SK-N-SH (cell line): ENCODE measurements at regions not wholly inside any gene's neighbourhood (a gene's known extent, or its start where the extent isn't known, plus 50 kb on each side); places are given as distances from the start of the nearest gene placed in this dataset.

Experiments used
- CTCF ChIA-PET: fragments of 300-600, 350-600 bp; formaldehyde crosslinking; extraction: SDS; loops from one replicate; lab custom pipeline; 2021; lab: Yijun Ruan, JAX
- POLR2A ChIA-PET: fragments of 350-600 bp; sonication (Branson Sonifier 250); formaldehyde crosslinking; extraction: SDS; loops from one replicate; lab custom pipeline; 2020; ENCODE audit warnings: antibody characterized with exemption, inconsistent platforms; lab: Yijun Ruan, JAX
- DNase-seq: peaks from one replicate; pipeline ENCODE4 v3.0.0; 2012
- H2AFZ ChIP-seq: fragments of 200-600 bp; sonication (generic); 2 replicates; pipeline ENCODE4 v1.8.1; 2016; ENCODE audit warnings: antibody characterized with exemption, mild to moderate bottlenecking, low read depth
- H3F3A ChIP-seq: fragments of 200-600 bp; sonication (generic); replicated peaks from 2 replicates; pipeline ENCODE3; 2016; ENCODE audit warnings: antibody characterized with exemption, mild to moderate bottlenecking; ENCODE audit not compliant: insufficient read depth
- H3K27ac ChIP-seq, 2 experiments: fragments of 200-500 bp in 1 of 2; fragments of 200-600 bp in 1 of 2; sonication (Bioruptor generic) in 1 of 2; sonication (generic), shearing (Covaris generic) in 1 of 2; 2 replicates each; pipeline versions ENCODE4 v1.5.1 to v1.6.1; 2014 to 2016; ENCODE audit warnings: low read depth in 2 of 2, inconsistent platforms in 1 of 2, low read length in 1 of 2, mild to moderate bottlenecking in 1 of 2, mixed read lengths in 1 of 2
- H3K27me3 ChIP-seq: fragments of 200-600 bp; sonication (generic), shearing (Covaris generic); 2 replicates; pipeline ENCODE4 v1.6.1; 2016; ENCODE audit warnings: mixed run types; ENCODE audit not compliant: insufficient read depth
- H3K36me3 ChIP-seq, 2 experiments: fragments of 200-500 bp in 1 of 2; fragments of 200-600 bp in 1 of 2; sonication (Bioruptor generic) in 1 of 2; sonication (generic) in 1 of 2; replicated peaks in 1 of 2; 2 replicates each; pipeline versions ENCODE3 to v1.5.1; 2014 to 2016; ENCODE audit warnings: low read length in 1 of 2, mild to moderate bottlenecking in 1 of 2; ENCODE audit not compliant: insufficient read depth in 2 of 2, control insufficient read depth in 1 of 2
- H3K4me1 ChIP-seq, 2 experiments: fragments of 200-500 bp in 1 of 2; fragments of 200-600 bp in 1 of 2; sonication (Bioruptor generic) in 1 of 2; sonication (generic), shearing (Covaris generic) in 1 of 2; 2 replicates each; pipeline versions ENCODE4 v1.5.1 to v1.6.1; 2014 to 2016; ENCODE audit warnings: low read depth in 1 of 2, low read length in 1 of 2, mixed run types in 1 of 2; ENCODE audit not compliant: insufficient read depth in 2 of 2, control insufficient read depth in 1 of 2
- H3K4me2 ChIP-seq: fragments of 200-600 bp; sonication (generic), shearing (Covaris generic); 2 replicates; pipeline ENCODE4 v1.6.1; 2017; ENCODE audit warnings: mixed run types
- H3K4me3 ChIP-seq, 2 experiments: fragments of 200-500 bp in 1 of 2; fragments of 200-600 bp in 1 of 2; sonication (Bioruptor generic) in 1 of 2; sonication (generic), shearing (Covaris generic) in 1 of 2; 2 replicates each; pipeline versions ENCODE4 v1.5.1 to v1.8.1; 2014 to 2016; ENCODE audit warnings: low read depth in 2 of 2, inconsistent platforms in 1 of 2, low read length in 1 of 2, mild to moderate bottlenecking in 1 of 2, mixed read lengths in 1 of 2, moderate library complexity in 1 of 2
- H3K79me2 ChIP-seq: fragments of 200-600 bp; sonication (generic); 2 replicates; pipeline ENCODE4 v1.8.1; 2017; ENCODE audit warnings: mild to moderate bottlenecking; ENCODE audit not compliant: insufficient read depth
- H3K9ac ChIP-seq: fragments of 200-600 bp; sonication (generic); 2 replicates; pipeline ENCODE4 v1.6.1; 2017; ENCODE audit warnings: mixed run types
- H3K9me2 ChIP-seq: fragments of 200-600 bp; sonication (generic); 2 replicates; pipeline ENCODE4 v1.6.1; 2017; ENCODE audit warnings: mixed run types
- H3K9me3 ChIP-seq: fragments of 200-600 bp; sonication (generic); 2 replicates; pipeline ENCODE4 v1.6.1; 2017; ENCODE audit warnings: mixed run types, mild to moderate bottlenecking, moderate library complexity
- H4K20me1 ChIP-seq: fragments of 200-600 bp; sonication (generic); 2 replicates; pipeline ENCODE4 v1.6.1; 2017; ENCODE audit warnings: mild to moderate bottlenecking, mixed run types; ENCODE audit not compliant: insufficient read depth
- CTCF ChIP-seq: fragments of 200-600 bp; sonication (generic); IDR thresholded peaks from 2 replicates; pipeline ENCODE4 v1.6.1; 2017; ENCODE audit warnings: antibody characterized with exemption, mild to moderate bottlenecking, moderate library complexity
- GABPA ChIP-seq: IDR thresholded peaks from 2 replicates; pipeline ENCODE4 v1.4.0; 2012; ENCODE audit warnings: low read depth, mild to moderate bottlenecking
- MEF2A ChIP-seq: IDR thresholded peaks from 2 replicates; pipeline ENCODE4 v1.4.0; 2012; ENCODE audit warnings: low read depth, borderline replicate concordance
- NFIC ChIP-seq: IDR thresholded peaks from 2 replicates; pipeline ENCODE4 v1.4.0; 2012; ENCODE audit warnings: borderline replicate concordance
- PBX3 ChIP-seq: IDR thresholded peaks from 2 replicates; pipeline ENCODE4; 2012
- POLR2AphosphoS5 ChIP-seq: IDR thresholded peaks from 2 replicates; pipeline ENCODE4 v1.6.1; 2012; ENCODE audit warnings: low read depth, low read length
- RXRA ChIP-seq: IDR thresholded peaks from 2 replicates; pipeline ENCODE4 v1.4.0; 2012; ENCODE audit warnings: low read depth, mild to moderate bottlenecking, borderline replicate concordance
- SIN3A ChIP-seq: IDR thresholded peaks from 2 replicates; pipeline ENCODE4 v1.6.1; 2012; ENCODE audit warnings: low read depth, mild to moderate bottlenecking, low read length, moderate library complexity, borderline replicate concordance
- USF2 ChIP-seq: fragments of 150-350 bp; IDR thresholded peaks from 2 replicates; pipeline ENCODE4 v1.6.1; 2017; ENCODE audit warnings: antibody characterized with exemption, low read length, low read depth, borderline replicate concordance
- YY1 ChIP-seq: IDR thresholded peaks from 2 replicates; pipeline ENCODE4 v1.4.0; 2012; ENCODE audit warnings: low read depth, mild to moderate bottlenecking
- ZBTB33 ChIP-seq: IDR thresholded peaks from 2 replicates; pipeline ENCODE4 v1.4.0; 2012; ENCODE audit warnings: low read depth, borderline replicate concordance
- WGBS: methylation state at CpG from one replicate; pipeline ENCODE4 v1.1.6; 2017; ENCODE audit warnings: low lambda C conversion rate; 5-methylcytosine and 5-hydroxymethylcytosine counted together
- TF ChIP-seq, protein P1 (sequence below): IDR thresholded peaks from 2 replicates; pipeline ENCODE4 v1.4.0; 2012; ENCODE audit warnings: low read depth, borderline replicate concordance

- no peaks in the 10 kb centered on the region for H3K4me1 ChIP-seq
- no peaks in the 10 kb centered on the region for H3K9me2 ChIP-seq
- no peaks in the 10 kb centered on the region for H4K20me1 ChIP-seq
- no peak overlapping the region for H3K27ac ChIP-seq
- H3K27me3 ChIP-seq = peaks cover 12% of the 10 kb centered on the region
- no peaks in the 10 kb centered on the region for H3K79me2 ChIP-seq
- no peaks in the 10 kb centered on the region for H3K9me3 ChIP-seq
- no peak overlapping the region for H3K4me2 ChIP-seq
- H3K9ac ChIP-seq = no peak overlapping the region
- no peaks in the 10 kb centered on the region for H3K36me3 ChIP-seq
- CTCF ChIA-PET = interaction anchor here (1.1 kb wide), 1 partner anchor 9 kb away, joined by 3 read pairs; no protein-coding TSS in a partner anchor
- no peaks in the 10 kb centered on the region for H3F3A ChIP-seq
- no peak for DNase-seq
- no peak overlapping the region for H2AFZ ChIP-seq
- POLR2A ChIA-PET = no interaction called here
- TF ChIP-seq MEF2A (no peak), ZBTB33 (no peak)
- no peak overlapping the region for H3K4me3 ChIP-seq
- 0% methylated on average over 2 of the region's 2 CpGs for WGBS
Measured at GRCh38 chr14:29391801-29392200, 535.8 kb downstream of the PRKD1 start.

DNA sequence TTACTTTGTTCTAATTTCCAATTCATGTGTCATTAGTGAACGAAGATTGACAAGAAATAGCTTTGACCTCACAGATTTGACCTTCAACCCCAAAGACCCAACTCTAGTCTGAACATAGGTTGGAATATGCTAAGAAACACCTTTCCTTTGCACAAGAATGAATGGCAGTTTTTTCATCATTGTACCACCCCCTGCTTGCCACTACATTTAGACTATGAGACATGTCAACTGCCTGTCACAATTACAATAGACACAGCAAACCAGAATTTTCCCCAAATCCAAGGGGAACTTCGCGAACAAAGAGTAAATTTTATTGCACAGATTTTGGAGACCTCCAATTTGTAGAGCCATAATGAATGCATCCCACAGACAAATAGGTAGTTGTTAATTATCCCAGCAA is 535.4 kb downstream of the PRKD1 start:
- no peaks in the 10 kb centered on the region for H3K36me3 ChIP-seq
- POLR2A ChIA-PET = no interaction called here
- H3K27ac ChIP-seq = no peak overlapping the region
- no peaks in the 10 kb centered on the region for H3K9me3 ChIP-seq
- H2AFZ ChIP-seq = no peak overlapping the region
- peaks cover 12% of the 10 kb centered on the region for H3K27me3 ChIP-seq
- H3K9me2 ChIP-seq = no peaks in the 10 kb centered on the region
- CTCF ChIA-PET = interaction anchor here (1.1 kb wide), 1 partner anchor 8 kb away, joined by 3 read pairs; no protein-coding TSS in a partner anchor
- H3K4me3 ChIP-seq = no peak overlapping the region
- TF ChIP-seq GABPA = no peak
- no peak for TF ChIP-seq POLR2AphosphoS5
- no peak for TF ChIP-seq RXRA
- no peak for TF ChIP-seq NFIC
- TF ChIP-seq CTCF = no peak
- TF ChIP-seq, protein P1, sequence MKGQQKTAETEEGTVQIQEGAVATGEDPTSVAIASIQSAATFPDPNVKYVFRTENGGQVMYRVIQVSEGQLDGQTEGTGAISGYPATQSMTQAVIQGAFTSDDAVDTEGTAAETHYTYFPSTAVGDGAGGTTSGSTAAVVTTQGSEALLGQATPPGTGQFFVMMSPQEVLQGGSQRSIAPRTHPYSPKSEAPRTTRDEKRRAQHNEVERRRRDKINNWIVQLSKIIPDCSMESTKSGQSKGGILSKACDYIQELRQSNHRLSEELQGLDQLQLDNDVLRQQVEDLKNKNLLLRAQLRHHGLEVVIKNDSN = no peak
- no peak for TF ChIP-seq YY1
- TF ChIP-seq PBX3 = no peak
- TF ChIP-seq SIN3A = no peak
- no peak for TF ChIP-seq USF2
- TF ChIP-seq MEF2A = no peak
- no peaks in the 10 kb centered on the region for H3K4me1 ChIP-seq
- H3K4me2 ChIP-seq = no peak overlapping the region
- no peak for DNase-seq
- no peaks in the 10 kb centered on the region for H4K20me1 ChIP-seq
- no peak overlapping the region for H3K9ac ChIP-seq
- WGBS = 0% methylated on average over 3 of the region's 3 CpGs
- no peaks in the 10 kb centered on the region for H3K79me2 ChIP-seq
- no peaks in the 10 kb centered on the region for H3F3A ChIP-seq
